Forelimb muscle (tissue), 1 donor: ENCODE measurements at regions not wholly inside any gene's neighbourhood (a gene's known extent, or its start where the extent isn't known, plus 50 kb on each side); places are given as distances from the start of the nearest gene placed in this dataset.
"Not testable (repeated sequence)": the region's sequence is repeated elsewhere in the genome, so short reads cannot be mapped to it uniquely, and the experiment has no call there.

ENCODE experiments used
- DNase-seq: peaks from one replicate; pipeline ENCODE4 v3.0.0-alpha.2; 2013; ENCODE audit warnings: low read depth

GRCh38 chr11:116667318-116667717, 105.5 kb downstream of the BUD13 start:
- DNase-seq: not testable (repeated sequence)

GRCh38 chr11:116666673-116667249, 106.0 kb downstream of the BUD13 start:
- DNase-seq: not testable (repeated sequence)

- no peak for DNase-seq
These were observed 107.3 kb downstream of the BUD13 start for GRCh38 chr11:116665523-116665922.

GRCh38 chr11:116661056-116661455, 111.7 kb downstream of the BUD13 start:
- DNase-seq: no peak

- DNase-seq: no peak
These were observed 112.8 kb downstream of the BUD13 start for GRCh38 chr11:116660011-116660410.

- no peak for DNase-seq
These were observed 113.8 kb downstream of the BUD13 start for GRCh38 chr11:116658876-116659535.

- no peak for DNase-seq
These were observed 114.7 kb downstream of the BUD13 start for GRCh38 chr11:116657842-116658825.

GRCh38 chr11:116656011-116656410, 116.8 kb downstream of the BUD13 start:
- DNase-seq: no peak

GRCh38 chr11:116654526-116654925, 118.3 kb downstream of the BUD13 start:
- DNase-seq: no peak

- no peak for DNase-seq
These were observed 119.6 kb downstream of the BUD13 start for GRCh38 chr11:116653206-116653605.

GRCh38 chr11:116651737-116652237, 121.0 kb downstream of the BUD13 start:
- no peak for DNase-seq

- no peak for DNase-seq
These were observed 121.6 kb downstream of the BUD13 start for GRCh38 chr11:116651098-116651736.

- no peak for DNase-seq
These were observed 122.7 kb downstream of the BUD13 start for GRCh38 chr11:116650052-116650451.

- DNase-seq: no peak
These were observed 123.5 kb downstream of the BUD13 start for GRCh38 chr11:116649268-116649667.

- no peak for DNase-seq
These were observed 124.3 kb downstream of the BUD13 start for GRCh38 chr11:116648247-116649174.

- DNase-seq: no peak
These were observed 125.3 kb downstream of the BUD13 start for GRCh38 chr11:116647305-116648080.

- no peak for DNase-seq
These were observed 126.6 kb downstream of the BUD13 start for GRCh38 chr11:116646191-116646590.

- DNase-seq: no peak
These were observed 127.9 kb downstream of the BUD13 start for GRCh38 chr11:116644941-116645305.

- no peak for DNase-seq
These were observed 128.4 kb downstream of the BUD13 start for GRCh38 chr11:116644201-116644940.
